Trophoblast cell (in vitro differentiated cells and primary cell): ENCODE measurements at regions not wholly inside any gene's neighbourhood (a gene's known extent, or its start where the extent isn't known, plus 50 kb on each side); places are given as distances from the start of the nearest gene placed in this dataset.

Experiments used
- DNase-seq, 2 donors: peaks; one replicate each; pipeline ENCODE4 v3.0.0-alpha.2; 2016
- H2AFZ ChIP-seq: 2 replicates; pipeline ENCODE4 v1.6.1; 2013; ENCODE audit warnings: low read length, moderate library complexity, mild to moderate bottlenecking; ENCODE audit not compliant: insufficient read depth, poor library complexity
- H2AK5ac ChIP-seq: 2 replicates; pipeline ENCODE4 v1.6.1; 2013; ENCODE audit warnings: mild to moderate bottlenecking, low read length
- H2BK120ac ChIP-seq: 2 replicates; pipeline ENCODE4 v1.6.1; 2013; ENCODE audit warnings: low read length, mild to moderate bottlenecking, moderate library complexity; ENCODE audit not compliant: insufficient read depth, poor library complexity
- H2BK12ac ChIP-seq: 2 replicates; pipeline ENCODE4 v1.6.1; 2013; ENCODE audit warnings: mild to moderate bottlenecking, low read length, moderate library complexity
- H2BK5ac ChIP-seq: 2 replicates; pipeline ENCODE4 v1.6.1; 2013; ENCODE audit warnings: low read length, low read depth, moderate library complexity, mild to moderate bottlenecking; ENCODE audit not compliant: poor library complexity
- H3K14ac ChIP-seq: 2 replicates; pipeline ENCODE4 v1.6.1; 2013; ENCODE audit warnings: mild to moderate bottlenecking, low read length
- H3K18ac ChIP-seq: 2 replicates; pipeline ENCODE4 v1.6.1; 2013; ENCODE audit warnings: mild to moderate bottlenecking, low read length
- H3K23ac ChIP-seq: 2 replicates; pipeline ENCODE4 v1.6.1; 2013; ENCODE audit warnings: low read length
- H3K27ac ChIP-seq: 2 replicates; pipeline ENCODE4 v1.5.1; 2013; ENCODE audit warnings: low read depth, mild to moderate bottlenecking, inconsistent platforms, low read length, moderate library complexity
- H3K27me3 ChIP-seq: 2 replicates; pipeline ENCODE4 v1.6.1; 2013; ENCODE audit warnings: inconsistent platforms, mild to moderate bottlenecking, low read length, moderate library complexity; ENCODE audit not compliant: insufficient read depth
- H3K36me3 ChIP-seq, 2 experiments: 1 replicate in 1 of 2; 2 replicates in 1 of 2; pipeline ENCODE4 v1.6.1; 2013; ENCODE audit warnings: low read length in 2 of 2, mild to moderate bottlenecking in 2 of 2, moderate library complexity in 1 of 2; ENCODE audit not compliant: insufficient read depth in 2 of 2, control insufficient read depth in 1 of 2
- H3K4ac ChIP-seq: 2 replicates; pipeline ENCODE4 v1.6.1; 2013; ENCODE audit warnings: low read depth, mild to moderate bottlenecking, low read length, moderate library complexity
- H3K4me1 ChIP-seq, 2 experiments: 1 replicate in 1 of 2; 2 replicates in 1 of 2; pipeline ENCODE4 v1.6.1; 2013; ENCODE audit warnings: low read length in 2 of 2, mild to moderate bottlenecking in 2 of 2, moderate library complexity in 1 of 2; ENCODE audit not compliant: insufficient read depth in 2 of 2, control insufficient read depth in 1 of 2
- H3K4me2 ChIP-seq: 2 replicates; pipeline ENCODE4 v1.6.1; 2013; ENCODE audit warnings: inconsistent platforms, mild to moderate bottlenecking, low read length, moderate library complexity
- H3K4me3 ChIP-seq: 2 replicates; pipeline ENCODE4 v1.5.1; 2013; ENCODE audit warnings: mild to moderate bottlenecking, low read depth, low read length, inconsistent platforms
- H3K79me1 ChIP-seq: one replicate; pipeline ENCODE4 v1.6.1; 2013; ENCODE audit warnings: low read length
- H3K79me2 ChIP-seq: 2 replicates; pipeline ENCODE4 v1.6.1; 2013; ENCODE audit warnings: low read length, mild to moderate bottlenecking; ENCODE audit not compliant: control insufficient read depth, insufficient read depth, poor library complexity
- H3K9ac ChIP-seq: 2 replicates; pipeline ENCODE4 v1.6.1; 2013; ENCODE audit warnings: mild to moderate bottlenecking, low read length
- H3K9me3 ChIP-seq: 2 replicates; pipeline ENCODE4 v1.6.1; 2013; ENCODE audit warnings: low read depth, mild to moderate bottlenecking, control low read depth, inconsistent platforms, low read length; ENCODE audit not compliant: insufficient read depth
- H4K12ac ChIP-seq: 2 replicates; pipeline ENCODE4 v1.6.1; 2013; ENCODE audit warnings: low read depth, mild to moderate bottlenecking, low read length, moderate library complexity
- H4K8ac ChIP-seq: 2 replicates; pipeline ENCODE4 v1.6.1; 2013; ENCODE audit warnings: low read depth, mild to moderate bottlenecking, low read length, moderate library complexity
- H4K91ac ChIP-seq: one replicate; pipeline ENCODE4 v1.6.1; 2013; ENCODE audit warnings: low read depth, mild to moderate bottlenecking, low read length, moderate library complexity
- WGBS: extraction: QIAGEN DNeasy Blood & Tissue Kit; methylation state at CpG from one replicate; pipeline ENCODE4 v1.1.7; 2013; ENCODE audit warnings: missing lambda C conversion rate; ENCODE audit not compliant: insufficient read length, insufficient coverage; ENCODE audit errors: extremely low coverage; 5-methylcytosine and 5-hydroxymethylcytosine counted together

DNA sequence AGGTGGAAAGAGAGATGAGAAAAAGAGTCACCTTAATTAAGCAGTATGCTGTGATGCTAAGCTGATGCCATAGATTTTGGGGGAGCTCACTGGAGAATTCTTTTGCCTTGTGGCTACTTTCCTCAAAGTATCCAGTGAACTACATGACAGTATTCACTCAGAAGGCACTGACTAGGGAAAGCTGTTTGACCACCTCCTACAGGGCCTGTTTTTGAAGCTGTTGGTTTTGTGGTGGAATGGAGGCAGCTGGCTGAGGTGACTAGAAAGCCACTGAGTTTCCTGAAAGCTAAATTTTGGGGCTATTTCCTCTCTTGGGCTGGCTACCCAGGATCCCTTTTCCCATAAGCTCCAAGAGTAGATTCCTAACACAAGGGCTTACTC lies 124.8 kb upstream of the EOLA2 start:
- no peak overlapping the region for H3K4ac ChIP-seq
- H4K8ac ChIP-seq = no peak overlapping the region
- no peak overlapping the region for H3K14ac ChIP-seq
- no peak for DNase-seq
- no peak overlapping the region for H3K23ac ChIP-seq
- no peaks in the 10 kb centered on the region for H3K9me3 ChIP-seq
- H2BK5ac ChIP-seq = no peak overlapping the region
- H3K4me3 ChIP-seq = no peak overlapping the region
- H3K18ac ChIP-seq = no peak overlapping the region
- no peak overlapping the region for H3K9ac ChIP-seq
- no peak overlapping the region for H2BK120ac ChIP-seq
- H3K79me1 ChIP-seq = no peaks in the 10 kb centered on the region
- H3K79me2 ChIP-seq = no peaks in the 10 kb centered on the region
- H4K91ac ChIP-seq = no peak overlapping the region
- no peaks in the 10 kb centered on the region for H3K4me1 ChIP-seq
- H3K36me3 ChIP-seq = no peaks in the 10 kb centered on the region
- no peak overlapping the region for H2BK12ac ChIP-seq
- no peak overlapping the region for H3K27ac ChIP-seq
- no peak overlapping the region for H4K12ac ChIP-seq
- H2AFZ ChIP-seq = no peak overlapping the region
- H3K4me2 ChIP-seq = no peak overlapping the region
- H3K27me3 ChIP-seq = no peaks in the 10 kb centered on the region
- H2AK5ac ChIP-seq = no peak overlapping the region

DNA sequence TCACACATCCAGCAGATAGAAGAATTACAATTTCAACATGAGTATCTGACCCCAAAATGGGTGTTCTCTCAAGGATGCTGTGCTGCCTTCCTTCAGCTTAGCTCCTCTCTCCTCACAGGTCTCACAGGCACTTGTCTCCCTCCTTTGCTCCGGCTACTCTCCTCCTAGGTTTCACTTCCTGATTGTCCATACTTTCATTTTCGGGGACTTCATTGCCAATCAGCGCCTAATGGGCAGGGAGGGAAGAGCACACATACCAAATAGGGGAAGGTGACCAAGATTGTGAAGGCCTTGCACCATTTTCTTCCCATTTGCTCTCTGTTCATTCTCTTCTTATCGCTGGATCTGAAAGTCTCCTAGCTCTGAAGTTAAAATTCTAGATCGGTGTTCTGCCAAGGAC lies 125.4 kb upstream of the EOLA2 start:
- H4K12ac ChIP-seq = no peak overlapping the region
- no CpG with 5 or more reads among the region's 5 CpGs for WGBS
- no peaks in the 10 kb centered on the region for H3K27me3 ChIP-seq

DNA sequence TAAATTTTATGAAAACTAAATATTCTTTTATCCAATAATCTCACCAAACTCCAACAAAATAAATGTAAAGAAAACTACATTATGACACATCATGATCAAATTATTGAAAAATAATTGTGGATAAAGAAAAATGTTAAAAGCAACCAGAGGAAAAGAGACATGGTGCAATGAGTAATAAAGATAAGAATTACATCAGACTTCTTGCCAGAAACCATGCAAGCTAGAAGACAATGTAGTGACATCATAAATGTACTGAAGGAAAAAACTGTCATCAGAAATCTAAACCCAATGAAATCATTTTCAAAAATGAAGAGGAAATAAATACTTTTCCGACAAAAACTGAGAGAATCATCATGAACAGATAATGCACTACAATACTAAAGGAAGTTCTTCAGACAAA lies 135.9 kb upstream of the EOLA2 start:
- Histone ChIP-seq H4K91ac (no peak overlapping the region), H4K12ac (no peak overlapping the region), H2BK5ac (no peak overlapping the region), H3K27me3 (no peaks in the 10 kb centered on the region), H3K4ac (no peak overlapping the region), H3K27ac (no peak overlapping the region), H3K18ac (no peak overlapping the region), H3K79me2 (no peaks in the 10 kb centered on the region), H3K4me1 (no peaks in the 10 kb centered on the region), H3K4me2 (no peak overlapping the region), H2BK12ac (no peak overlapping the region), H2AFZ (no peak overlapping the region), H3K9me3 (no peaks in the 10 kb centered on the region), H3K23ac (no peak overlapping the region), H3K79me1 (no peaks in the 10 kb centered on the region), H2AK5ac (no peak overlapping the region), H3K4me3 (no peak overlapping the region), H4K8ac (no peak overlapping the region), H2BK120ac (no peak overlapping the region), H3K36me3 (no peaks in the 10 kb centered on the region), H3K14ac (no peak overlapping the region), H3K9ac (no peak overlapping the region)
- no CpG with 5 or more reads among the region's 1 CpG for WGBS
- no peak for DNase-seq

More for the DNA sequence above, 125.4 kb upstream of the EOLA2 start:
- no peak overlapping the region for H3K14ac ChIP-seq
- H3K4ac ChIP-seq = no peak overlapping the region
- no peak overlapping the region for H2BK120ac ChIP-seq
- no peaks in the 10 kb centered on the region for H3K9me3 ChIP-seq
- H4K91ac ChIP-seq = no peak overlapping the region
- no peak overlapping the region for H3K27ac ChIP-seq
- no peaks in the 10 kb centered on the region for H3K79me2 ChIP-seq
- no peak overlapping the region for H4K8ac ChIP-seq
- DNase-seq = no peak
- no peak overlapping the region for H2AFZ ChIP-seq
- H3K23ac ChIP-seq = no peak overlapping the region
- no peak overlapping the region for H3K9ac ChIP-seq
- no peaks in the 10 kb centered on the region for H3K36me3 ChIP-seq
- H2BK12ac ChIP-seq = no peak overlapping the region
- H3K4me1 ChIP-seq = no peaks in the 10 kb centered on the region
- H2AK5ac ChIP-seq = no peak overlapping the region
- no peak overlapping the region for H3K18ac ChIP-seq
- no peak overlapping the region for H2BK5ac ChIP-seq
- H3K4me2 ChIP-seq = no peak overlapping the region
- H3K4me3 ChIP-seq = no peak overlapping the region
- H3K79me1 ChIP-seq = no peaks in the 10 kb centered on the region

GRCh38 chrX:150080497-150080896 lies 142.2 kb upstream of the EOLA2 start:
- Histone ChIP-seq H3K9ac (no peak overlapping the region), H3K4ac (no peak overlapping the region), H2AK5ac (no peak overlapping the region), H3K79me2 (no peaks in the 10 kb centered on the region), H3K23ac (no peak overlapping the region), H2BK120ac (no peak overlapping the region), H4K12ac (no peak overlapping the region), H3K27ac (no peak overlapping the region), H2BK12ac (no peak overlapping the region), H3K4me2 (no peak overlapping the region), H3K27me3 (no peaks in the 10 kb centered on the region), H2BK5ac (no peak overlapping the region), H3K18ac (no peak overlapping the region), H3K9me3 (no peaks in the 10 kb centered on the region), H3K79me1 (no peaks in the 10 kb centered on the region), H4K8ac (no peak overlapping the region), H3K4me1 (no peaks in the 10 kb centered on the region), H3K14ac (no peak overlapping the region), H4K91ac (no peak overlapping the region), H3K36me3 (no peaks in the 10 kb centered on the region), H2AFZ (no peak overlapping the region), H3K4me3 (no peak overlapping the region)
- no peak for DNase-seq
- WGBS = no CpG with 5 or more reads among the region's 2 CpGs

- H3K27ac ChIP-seq = no peak overlapping the region
- no peaks in the 10 kb centered on the region for H3K36me3 ChIP-seq
- H2AK5ac ChIP-seq = no peak overlapping the region
- no peak overlapping the region for H3K18ac ChIP-seq
- H3K14ac ChIP-seq = no peak overlapping the region
- no peak overlapping the region for H2BK120ac ChIP-seq
- H3K27me3 ChIP-seq = no peaks in the 10 kb centered on the region
- no peaks in the 10 kb centered on the region for H3K9me3 ChIP-seq
- no CpG with 5 or more reads among the region's 3 CpGs for WGBS
- H3K4me2 ChIP-seq = no peak overlapping the region
- H4K8ac ChIP-seq = no peak overlapping the region
- H3K9ac ChIP-seq = peak overlapping the region; percentile 20
- no peak overlapping the region for H2BK5ac ChIP-seq
- no peaks in the 10 kb centered on the region for H3K4me1 ChIP-seq
- H3K4ac ChIP-seq = no peak overlapping the region
- no peak overlapping the region for H3K4me3 ChIP-seq
- H2BK12ac ChIP-seq = no peak overlapping the region
- no peaks in the 10 kb centered on the region for H3K79me1 ChIP-seq
- no peak overlapping the region for H3K23ac ChIP-seq
- no peak overlapping the region for H2AFZ ChIP-seq
- no peaks in the 10 kb centered on the region for H3K79me2 ChIP-seq
- no peak overlapping the region for H4K12ac ChIP-seq
- DNase-seq = no peak
- H4K91ac ChIP-seq = no peak overlapping the region
Measured at GRCh38 chrX:150081076-150081475, 142.8 kb upstream of the EOLA2 start.
